KMS-11 (cell line): ENCODE measurements at regions not wholly inside any gene's neighbourhood (a gene's known extent, or its start where the extent isn't known, plus 50 kb on each side); places are given as distances from the start of the nearest gene placed in this dataset.

Source experiments
- H2AFZ ChIP-seq: fragments of 200-600 bp; sonication (generic); 2 replicates; pipeline ENCODE4 v1.6.1; 2016; ENCODE audit warnings: antibody characterized with exemption, mixed run types, low read depth
- H3K27ac ChIP-seq: fragments of 200-600 bp; sonication (generic); 2 replicates; pipeline ENCODE4 v1.6.1; 2016; ENCODE audit warnings: mild to moderate bottlenecking, mixed run types
- H3K27me3 ChIP-seq: fragments of 200-600 bp; sonication (generic); 2 replicates; pipeline ENCODE4 v1.6.1; 2017; ENCODE audit warnings: mild to moderate bottlenecking, low read depth, mixed run types, moderate library complexity; ENCODE audit not compliant: insufficient read depth
- H3K36me3 ChIP-seq: fragments of 200-600 bp; sonication (generic); 2 replicates; pipeline ENCODE4 v1.6.1; 2017; ENCODE audit warnings: mild to moderate bottlenecking, mixed run types; ENCODE audit not compliant: insufficient read depth
- H3K4me1 ChIP-seq: fragments of 200-600 bp; sonication (generic); 2 replicates; pipeline ENCODE4 v1.6.1; 2016; ENCODE audit warnings: mild to moderate bottlenecking, low read depth, mixed run types; ENCODE audit not compliant: poor library complexity, severe bottlenecking
- H3K4me2 ChIP-seq: fragments of 200-600 bp; sonication (generic); 2 replicates; pipeline ENCODE4 v1.7.0; 2016; ENCODE audit warnings: mild to moderate bottlenecking, mixed run types
- H3K4me3 ChIP-seq: fragments of 200-600 bp; sonication (generic); IDR thresholded peaks from 2 replicates; pipeline ENCODE4 v1.6.1; 2017; ENCODE audit warnings: low read depth, low read length, mixed read lengths; ENCODE audit not compliant: insufficient read depth
- H3K79me2 ChIP-seq: fragments of 200-600 bp; sonication (generic); 2 replicates; pipeline ENCODE4 v1.6.1; 2016; ENCODE audit warnings: low read depth, mixed run types; ENCODE audit not compliant: insufficient read depth
- H3K9ac ChIP-seq: fragments of 200-600 bp; sonication (generic); 2 replicates; pipeline ENCODE4 v1.6.1; 2016; ENCODE audit warnings: mild to moderate bottlenecking, mixed run types
- H4K20me1 ChIP-seq: fragments of 200-600 bp; sonication (generic); 2 replicates; pipeline ENCODE4 v1.6.1; 2016; ENCODE audit warnings: mild to moderate bottlenecking, mixed run types; ENCODE audit not compliant: insufficient read depth
- CTCF ChIP-seq: fragments of 200-600 bp; sonication (generic); conservative IDR thresholded peaks from 2 replicates; pipeline ENCODE4 v1.6.1; 2017; ENCODE audit warnings: low read depth, mild to moderate bottlenecking, antibody characterized with exemption, low read length, moderate library complexity, mixed read lengths

- Histone ChIP-seq H3K9ac (no peak overlapping the region), H3K79me2 (no peaks in the 10 kb centered on the region), H3K27me3 (no peaks in the 10 kb centered on the region), H3K27ac (no peak overlapping the region), H3K4me1 (peaks cover 39% of the 10 kb centered on the region), H3K4me2 (no peak overlapping the region), H3K4me3 (no peak overlapping the region), H4K20me1 (no peaks in the 10 kb centered on the region), H2AFZ (no peak overlapping the region), H3K36me3 (no peaks in the 10 kb centered on the region)
- no peak for TF ChIP-seq CTCF
These were observed 158.8 kb upstream of the NDST4 start for GRCh38 chr4:115272185-115272584.

DNA sequence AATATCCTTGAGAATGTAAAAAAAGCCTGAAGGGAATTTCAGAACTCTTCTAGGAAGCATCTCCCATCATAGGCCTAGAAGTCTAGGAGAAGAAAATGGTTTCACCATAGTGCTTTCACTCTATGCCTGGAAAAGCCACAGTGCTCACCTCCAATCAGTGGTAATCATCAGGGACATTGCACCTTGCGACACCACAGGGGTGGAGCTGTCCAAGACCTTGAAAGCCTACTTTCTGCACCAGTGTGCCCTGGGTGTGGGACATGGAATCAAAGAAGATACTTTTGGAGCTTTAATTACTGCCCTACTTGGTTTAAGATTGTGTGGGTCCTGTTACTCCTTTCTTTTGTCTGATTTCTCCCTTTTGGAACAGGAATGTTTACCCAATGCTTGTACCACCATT lies 146.8 kb upstream of the NDST4 start:
- no peak for TF ChIP-seq CTCF
- no peaks in the 10 kb centered on the region for H3K4me1 ChIP-seq
- H3K36me3 ChIP-seq, result no peaks in the 10 kb centered on the region
- no peaks in the 10 kb centered on the region for H3K27me3 ChIP-seq
- no peak overlapping the region for H3K4me3 ChIP-seq
- no peak overlapping the region for H3K27ac ChIP-seq
- H3K4me2 ChIP-seq, result no peak overlapping the region
- no peak overlapping the region for H3K9ac ChIP-seq
- H4K20me1 ChIP-seq, result no peaks in the 10 kb centered on the region
- no peak overlapping the region for H2AFZ ChIP-seq
- no peaks in the 10 kb centered on the region for H3K79me2 ChIP-seq

GRCh38 chr4:115259642-115260041 lies 146.2 kb upstream of the NDST4 start:
- no peak overlapping the region for H3K9ac ChIP-seq
- H3K4me3 ChIP-seq, result no peak overlapping the region
- no peaks in the 10 kb centered on the region for H4K20me1 ChIP-seq
- no peak overlapping the region for H2AFZ ChIP-seq
- no peaks in the 10 kb centered on the region for H3K36me3 ChIP-seq
- H3K79me2 ChIP-seq, result no peaks in the 10 kb centered on the region
- no peaks in the 10 kb centered on the region for H3K4me1 ChIP-seq
- H3K27ac ChIP-seq, result no peak overlapping the region
- no peaks in the 10 kb centered on the region for H3K27me3 ChIP-seq
- TF ChIP-seq CTCF, result no peak
- no peak overlapping the region for H3K4me2 ChIP-seq

GRCh38 chr4:115249808-115250207 lies 136.4 kb upstream of the NDST4 start:
- H3K9ac ChIP-seq, result no peak overlapping the region
- H3K79me2 ChIP-seq, result no peaks in the 10 kb centered on the region
- H3K27ac ChIP-seq, result no peak overlapping the region
- no peak overlapping the region for H3K4me3 ChIP-seq
- H4K20me1 ChIP-seq, result no peaks in the 10 kb centered on the region
- no peak overlapping the region for H3K4me2 ChIP-seq
- no peaks in the 10 kb centered on the region for H3K27me3 ChIP-seq
- TF ChIP-seq CTCF, result no peak
- no peak overlapping the region for H2AFZ ChIP-seq
- H3K4me1 ChIP-seq, result no peaks in the 10 kb centered on the region
- no peaks in the 10 kb centered on the region for H3K36me3 ChIP-seq
